Trophoblast cell (in vitro differentiated cells and primary cell): ENCODE measurements at regions not wholly inside any gene's neighbourhood (a gene's known extent, or its start where the extent isn't known, plus 50 kb on each side); places are given as distances from the start of the nearest gene placed in this dataset.

Source experiments
- DNase-seq, 2 donors: peaks; one replicate each; pipeline ENCODE4 v3.0.0-alpha.2; 2016
- H2AFZ ChIP-seq: 2 replicates; pipeline ENCODE4 v1.6.1; 2013; ENCODE audit warnings: low read length, moderate library complexity, mild to moderate bottlenecking; ENCODE audit not compliant: insufficient read depth, poor library complexity
- H2AK5ac ChIP-seq: 2 replicates; pipeline ENCODE4 v1.6.1; 2013; ENCODE audit warnings: mild to moderate bottlenecking, low read length
- H2BK120ac ChIP-seq: 2 replicates; pipeline ENCODE4 v1.6.1; 2013; ENCODE audit warnings: low read length, mild to moderate bottlenecking, moderate library complexity; ENCODE audit not compliant: insufficient read depth, poor library complexity
- H2BK12ac ChIP-seq: 2 replicates; pipeline ENCODE4 v1.6.1; 2013; ENCODE audit warnings: mild to moderate bottlenecking, low read length, moderate library complexity
- H2BK5ac ChIP-seq: 2 replicates; pipeline ENCODE4 v1.6.1; 2013; ENCODE audit warnings: low read length, low read depth, moderate library complexity, mild to moderate bottlenecking; ENCODE audit not compliant: poor library complexity
- H3K14ac ChIP-seq: 2 replicates; pipeline ENCODE4 v1.6.1; 2013; ENCODE audit warnings: mild to moderate bottlenecking, low read length
- H3K18ac ChIP-seq: 2 replicates; pipeline ENCODE4 v1.6.1; 2013; ENCODE audit warnings: mild to moderate bottlenecking, low read length
- H3K23ac ChIP-seq: 2 replicates; pipeline ENCODE4 v1.6.1; 2013; ENCODE audit warnings: low read length
- H3K27ac ChIP-seq: 2 replicates; pipeline ENCODE4 v1.5.1; 2013; ENCODE audit warnings: low read depth, mild to moderate bottlenecking, inconsistent platforms, low read length, moderate library complexity
- H3K27me3 ChIP-seq: 2 replicates; pipeline ENCODE4 v1.6.1; 2013; ENCODE audit warnings: inconsistent platforms, mild to moderate bottlenecking, low read length, moderate library complexity; ENCODE audit not compliant: insufficient read depth
- H3K36me3 ChIP-seq, 2 experiments: 1 replicate in 1 of 2; 2 replicates in 1 of 2; pipeline ENCODE4 v1.6.1; 2013; ENCODE audit warnings: low read length in 2 of 2, mild to moderate bottlenecking in 2 of 2, moderate library complexity in 1 of 2; ENCODE audit not compliant: insufficient read depth in 2 of 2, control insufficient read depth in 1 of 2
- H3K4ac ChIP-seq: 2 replicates; pipeline ENCODE4 v1.6.1; 2013; ENCODE audit warnings: low read depth, mild to moderate bottlenecking, low read length, moderate library complexity
- H3K4me1 ChIP-seq, 2 experiments: 1 replicate in 1 of 2; 2 replicates in 1 of 2; pipeline ENCODE4 v1.6.1; 2013; ENCODE audit warnings: low read length in 2 of 2, mild to moderate bottlenecking in 2 of 2, moderate library complexity in 1 of 2; ENCODE audit not compliant: insufficient read depth in 2 of 2, control insufficient read depth in 1 of 2
- H3K4me2 ChIP-seq: 2 replicates; pipeline ENCODE4 v1.6.1; 2013; ENCODE audit warnings: inconsistent platforms, mild to moderate bottlenecking, low read length, moderate library complexity
- H3K4me3 ChIP-seq: 2 replicates; pipeline ENCODE4 v1.5.1; 2013; ENCODE audit warnings: mild to moderate bottlenecking, low read depth, low read length, inconsistent platforms
- H3K79me1 ChIP-seq: one replicate; pipeline ENCODE4 v1.6.1; 2013; ENCODE audit warnings: low read length
- H3K79me2 ChIP-seq: 2 replicates; pipeline ENCODE4 v1.6.1; 2013; ENCODE audit warnings: low read length, mild to moderate bottlenecking; ENCODE audit not compliant: control insufficient read depth, insufficient read depth, poor library complexity
- H3K9ac ChIP-seq: 2 replicates; pipeline ENCODE4 v1.6.1; 2013; ENCODE audit warnings: mild to moderate bottlenecking, low read length
- H3K9me3 ChIP-seq: 2 replicates; pipeline ENCODE4 v1.6.1; 2013; ENCODE audit warnings: low read depth, mild to moderate bottlenecking, control low read depth, inconsistent platforms, low read length; ENCODE audit not compliant: insufficient read depth
- H4K12ac ChIP-seq: 2 replicates; pipeline ENCODE4 v1.6.1; 2013; ENCODE audit warnings: low read depth, mild to moderate bottlenecking, low read length, moderate library complexity
- H4K8ac ChIP-seq: 2 replicates; pipeline ENCODE4 v1.6.1; 2013; ENCODE audit warnings: low read depth, mild to moderate bottlenecking, low read length, moderate library complexity
- H4K91ac ChIP-seq: one replicate; pipeline ENCODE4 v1.6.1; 2013; ENCODE audit warnings: low read depth, mild to moderate bottlenecking, low read length, moderate library complexity
- WGBS: extraction: QIAGEN DNeasy Blood & Tissue Kit; methylation state at CpG from one replicate; pipeline ENCODE4 v1.1.7; 2013; ENCODE audit warnings: missing lambda C conversion rate; ENCODE audit not compliant: insufficient read length, insufficient coverage; ENCODE audit errors: extremely low coverage; 5-methylcytosine and 5-hydroxymethylcytosine counted together

DNA sequence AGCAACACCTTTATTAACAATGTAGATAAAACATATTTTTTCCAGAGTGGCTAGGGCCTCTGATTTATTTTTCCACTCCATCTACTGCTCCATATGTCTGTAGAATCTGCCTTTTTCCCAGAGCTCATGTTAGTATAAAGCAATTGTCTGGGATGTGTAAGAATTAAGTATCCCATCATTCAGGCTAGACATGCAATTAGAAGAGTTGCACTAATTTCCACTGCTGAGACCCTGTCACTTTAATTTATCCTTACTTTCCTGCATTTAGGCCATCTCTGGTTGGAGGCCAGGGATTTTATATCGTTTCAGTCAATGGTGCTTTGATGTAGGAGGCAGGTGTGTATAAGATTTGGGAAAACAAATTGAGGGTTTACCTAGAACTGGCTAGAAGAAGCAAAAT lies 286.1 kb upstream of the POU3F2 start:
- no peak overlapping the region for H2AK5ac ChIP-seq
- no CpG with 5 or more reads among the region's 1 CpG for WGBS
- H4K8ac ChIP-seq, result no peak overlapping the region
- H3K23ac ChIP-seq, result no peak overlapping the region
- H2BK12ac ChIP-seq, result no peak overlapping the region
- no peak overlapping the region for H3K4me2 ChIP-seq
- no peak overlapping the region for H4K12ac ChIP-seq
- H3K27me3 ChIP-seq, result no peaks in the 10 kb centered on the region
- no peak for DNase-seq
- no peak overlapping the region for H3K9ac ChIP-seq
- no peak overlapping the region for H4K91ac ChIP-seq
- no peaks in the 10 kb centered on the region for H3K9me3 ChIP-seq
- H3K18ac ChIP-seq, result no peak overlapping the region
- H2AFZ ChIP-seq, result no peak overlapping the region
- no peaks in the 10 kb centered on the region for H3K36me3 ChIP-seq
- no peaks in the 10 kb centered on the region for H3K79me1 ChIP-seq
- peaks cover 3 to 5% of the 10 kb centered on the region in 2 experiments for H3K4me1 ChIP-seq
- H2BK5ac ChIP-seq, result no peak overlapping the region
- no peaks in the 10 kb centered on the region for H3K79me2 ChIP-seq
- H3K4me3 ChIP-seq, result no peak overlapping the region
- no peak overlapping the region for H2BK120ac ChIP-seq
- H3K14ac ChIP-seq, result no peak overlapping the region
- no peak overlapping the region for H3K27ac ChIP-seq
- no peak overlapping the region for H3K4ac ChIP-seq

DNA sequence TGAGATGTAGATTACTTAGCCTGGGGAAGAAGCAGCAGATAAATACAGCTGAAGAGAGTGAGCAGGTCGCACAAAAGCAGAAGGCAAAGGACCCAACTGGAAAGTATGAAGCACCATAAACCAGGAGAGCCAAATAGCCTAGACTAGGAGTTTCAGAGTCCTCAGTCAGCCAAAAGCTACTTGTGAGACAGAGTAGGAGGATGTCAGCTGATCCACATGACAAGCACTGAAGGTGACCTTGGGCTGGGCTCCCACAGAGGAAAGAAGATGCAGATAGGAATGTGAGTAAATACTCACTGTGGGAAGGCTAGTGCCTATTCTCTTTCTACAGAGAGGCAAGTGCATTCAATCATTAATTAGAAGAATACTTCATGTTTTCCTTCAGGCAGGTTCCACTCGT lies 274.0 kb upstream of the POU3F2 start:
- Histone ChIP-seq H3K4me1 (no peaks in the 10 kb centered on the region), H4K91ac (no peak overlapping the region), H3K27ac (no peak overlapping the region), H4K8ac (no peak overlapping the region), H2AK5ac (no peak overlapping the region), H3K4ac (no peak overlapping the region), H3K36me3 (no peaks in the 10 kb centered on the region), H3K27me3 (no peaks in the 10 kb centered on the region), H4K12ac (no peak overlapping the region), H3K4me2 (no peak overlapping the region), H3K79me1 (no peaks in the 10 kb centered on the region), H3K79me2 (no peaks in the 10 kb centered on the region), H3K9ac (no peak overlapping the region), H2AFZ (no peak overlapping the region), H2BK12ac (no peak overlapping the region), H3K14ac (no peak overlapping the region), H3K4me3 (no peak overlapping the region), H3K18ac (no peak overlapping the region), H2BK5ac (no peak overlapping the region), H3K23ac (no peak overlapping the region), H2BK120ac (no peak overlapping the region), H3K9me3 (no peaks in the 10 kb centered on the region)
- no peak for DNase-seq
- no CpG with 5 or more reads among the region's 2 CpGs for WGBS

DNA sequence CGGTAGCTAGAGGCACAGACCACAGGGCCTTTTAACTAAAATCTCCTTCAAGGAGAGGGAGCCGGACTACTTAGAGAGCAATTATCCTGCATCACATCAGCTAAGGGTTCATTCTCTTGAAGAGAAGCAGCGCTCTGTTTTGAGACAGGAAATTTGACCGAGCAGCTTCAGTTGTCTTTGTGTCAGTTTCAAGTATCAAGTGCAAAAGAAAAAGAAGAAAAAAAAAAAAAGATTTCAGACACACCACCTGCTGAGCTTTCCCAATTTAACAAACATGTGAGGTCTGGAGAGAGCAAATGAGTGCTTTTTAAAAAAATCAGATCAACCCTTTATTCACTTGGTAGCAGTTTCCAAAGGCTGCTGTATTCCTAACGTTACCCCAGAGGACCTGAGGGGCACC lies 273.5 kb upstream of the POU3F2 start:
- H3K14ac ChIP-seq, result no peak overlapping the region
- no peak overlapping the region for H4K91ac ChIP-seq
- no CpG with 5 or more reads among the region's 5 CpGs for WGBS
- no peak for DNase-seq
- H3K4ac ChIP-seq, result no peak overlapping the region
- no peak overlapping the region for H2AK5ac ChIP-seq
- H3K79me2 ChIP-seq, result no peaks in the 10 kb centered on the region
- H2BK12ac ChIP-seq, result no peak overlapping the region
- H3K9me3 ChIP-seq, result no peaks in the 10 kb centered on the region
- H2BK5ac ChIP-seq, result no peak overlapping the region
- H3K23ac ChIP-seq, result no peak overlapping the region
- H3K79me1 ChIP-seq, result no peaks in the 10 kb centered on the region
- H3K18ac ChIP-seq, result no peak overlapping the region
- no peak overlapping the region for H3K27ac ChIP-seq
- H4K8ac ChIP-seq, result no peak overlapping the region
- H4K12ac ChIP-seq, result no peak overlapping the region
- no peak overlapping the region for H3K9ac ChIP-seq
- H2BK120ac ChIP-seq, result no peak overlapping the region
- no peaks in the 10 kb centered on the region for H3K36me3 ChIP-seq
- H3K4me1 ChIP-seq, result no peaks in the 10 kb centered on the region
- H3K27me3 ChIP-seq, result no peaks in the 10 kb centered on the region
- no peak overlapping the region for H3K4me2 ChIP-seq
- H3K4me3 ChIP-seq, result no peak overlapping the region
- no peak overlapping the region for H2AFZ ChIP-seq

DNA sequence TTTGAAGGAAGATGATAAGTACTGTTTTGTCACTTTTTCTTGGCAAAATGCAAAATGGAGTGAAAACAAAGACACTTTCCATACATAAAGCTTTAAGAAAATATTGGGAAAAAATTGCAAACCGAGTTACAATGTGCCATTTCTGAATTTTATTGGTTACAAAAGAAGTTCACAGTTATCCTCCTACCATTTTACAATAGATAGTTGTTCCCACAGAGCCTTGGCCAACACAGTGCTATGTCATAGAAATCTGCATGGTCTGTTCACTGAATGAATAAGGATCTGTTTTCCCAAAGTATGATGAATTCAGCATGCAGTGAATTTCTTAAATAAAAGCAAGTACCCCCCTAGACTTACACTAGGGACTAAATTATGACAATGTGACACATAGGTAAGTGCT lies 268.2 kb upstream of the POU3F2 start:
- Histone ChIP-seq H2BK120ac (no peak overlapping the region), H2BK5ac (no peak overlapping the region), H3K27me3 (no peaks in the 10 kb centered on the region), H3K23ac (no peak overlapping the region), H3K9ac (no peak overlapping the region), H3K27ac (no peak overlapping the region), H3K18ac (no peak overlapping the region), H3K4me3 (no peak overlapping the region), H3K79me1 (no peaks in the 10 kb centered on the region), H2AFZ (no peak overlapping the region), H3K4ac (no peak overlapping the region), H3K36me3 (no peaks in the 10 kb centered on the region), H2BK12ac (no peak overlapping the region), H3K4me2 (no peak overlapping the region), H3K9me3 (no peaks in the 10 kb centered on the region), H3K79me2 (no peaks in the 10 kb centered on the region), H3K14ac (no peak overlapping the region), H4K12ac (no peak overlapping the region), H4K8ac (no peak overlapping the region), H3K4me1 (no peaks in the 10 kb centered on the region), H4K91ac (no peak overlapping the region), H2AK5ac (no peak overlapping the region)
- DNase-seq, result no peak
- WGBS, result no CpG with 5 or more reads among the region's 1 CpG
